ENCODE measurements at regions not wholly inside any gene's neighbourhood (a gene's known extent, or its start where the extent isn't known, plus 50 kb on each side); places are given as distances from the start of the nearest gene placed in this dataset.
"Not testable (repeated sequence)": the region's sequence is repeated elsewhere in the genome, so short reads cannot be mapped to it uniquely, and the experiment has no call there.

- DNase-seq (ENCODE audit: low read depth) = no peak
Measured at GRCh38 chr6:137545073-137545472, 50.9 kb upstream of the OLIG3 start.

GRCh38 chr6:137547186-137547585, 53.0 kb upstream of the OLIG3 start:
- DNase-seq (ENCODE audit: low read depth) = no peak

- no peak for DNase-seq (ENCODE audit: low read depth)
Measured at GRCh38 chr6:137547601-137548000, 53.4 kb upstream of the OLIG3 start.

- DNase-seq (ENCODE audit: low read depth) = no peak
Measured at GRCh38 chr6:137549106-137549505, 54.9 kb upstream of the OLIG3 start.

GRCh38 chr6:137550535-137550934, 56.3 kb upstream of the OLIG3 start:
- DNase-seq (ENCODE audit: low read depth) = no peak

- DNase-seq (ENCODE audit: low read depth) = no peak
Measured at GRCh38 chr6:137552146-137552545, 58.0 kb upstream of the OLIG3 start.

GRCh38 chr6:137552809-137553208, 58.6 kb upstream of the OLIG3 start:
- DNase-seq (ENCODE audit: low read depth) = no peak

- DNase-seq (ENCODE audit: low read depth) = not testable (repeated sequence)
Measured at GRCh38 chr6:137559521-137560183, 65.5 kb upstream of the OLIG3 start.

GRCh38 chr6:137560184-137560563, 66.0 kb upstream of the OLIG3 start:
- DNase-seq (ENCODE audit: low read depth) = no peak

- no peak for DNase-seq (ENCODE audit: low read depth)
Measured at GRCh38 chr6:137568067-137568466, 73.9 kb upstream of the OLIG3 start.

GRCh38 chr6:137570393-137570792, 76.2 kb upstream of the OLIG3 start:
- no peak for DNase-seq (ENCODE audit: low read depth)

- peak; percentile 20 for DNase-seq (ENCODE audit: low read depth)
Measured at GRCh38 chr6:137571854-137572253, 77.7 kb upstream of the OLIG3 start.

GRCh38 chr6:137573739-137574138, 79.5 kb upstream of the OLIG3 start:
- DNase-seq (ENCODE audit: low read depth) = no peak

- no peak for DNase-seq (ENCODE audit: low read depth)
Measured at GRCh38 chr6:137579612-137580011, 85.4 kb upstream of the OLIG3 start.

- no peak for DNase-seq (ENCODE audit: low read depth)
Measured at GRCh38 chr6:137581019-137581707, 87.0 kb upstream of the OLIG3 start.

- not testable (repeated sequence) for DNase-seq (ENCODE audit: low read depth)
Measured at GRCh38 chr6:137583519-137583918, 89.3 kb upstream of the OLIG3 start.

GRCh38 chr6:137588472-137588871, 94.3 kb upstream of the OLIG3 start:
- DNase-seq (ENCODE audit: low read depth) = no peak

GRCh38 chr6:137589067-137589848, 95.1 kb upstream of the OLIG3 start:
- peak; percentile 35 for DNase-seq (ENCODE audit: low read depth)

- no peak for DNase-seq (ENCODE audit: low read depth)
Measured at GRCh38 chr6:137590684-137591083, 96.5 kb upstream of the OLIG3 start.

- no peak for DNase-seq (ENCODE audit: low read depth)
Measured at GRCh38 chr6:137601471-137601870, 107.3 kb upstream of the OLIG3 start.

- no peak for DNase-seq (ENCODE audit: low read depth)
Measured at GRCh38 chr6:137602313-137603197, 108.4 kb upstream of the OLIG3 start.

- DNase-seq (ENCODE audit: low read depth) = no peak
Measured at GRCh38 chr6:137610702-137611101, 116.5 kb upstream of the OLIG3 start.
